SK-N-SH (cell line): ENCODE measurements at regions not wholly inside any gene's neighbourhood (a gene's known extent, or its start where the extent isn't known, plus 50 kb on each side); places are given as distances from the start of the nearest gene placed in this dataset.

Experiments
- FOXM1 ChIP-seq: IDR thresholded peaks from 2 replicates; pipeline ENCODE4 v1.4.0; 2012; ENCODE audit warnings: low read depth, mild to moderate bottlenecking
- TAF1 ChIP-seq: IDR thresholded peaks from 2 replicates; pipeline ENCODE4 v1.6.1; 2012; ENCODE audit warnings: low read depth, mild to moderate bottlenecking, low read length, moderate library complexity, borderline replicate concordance

DNA sequence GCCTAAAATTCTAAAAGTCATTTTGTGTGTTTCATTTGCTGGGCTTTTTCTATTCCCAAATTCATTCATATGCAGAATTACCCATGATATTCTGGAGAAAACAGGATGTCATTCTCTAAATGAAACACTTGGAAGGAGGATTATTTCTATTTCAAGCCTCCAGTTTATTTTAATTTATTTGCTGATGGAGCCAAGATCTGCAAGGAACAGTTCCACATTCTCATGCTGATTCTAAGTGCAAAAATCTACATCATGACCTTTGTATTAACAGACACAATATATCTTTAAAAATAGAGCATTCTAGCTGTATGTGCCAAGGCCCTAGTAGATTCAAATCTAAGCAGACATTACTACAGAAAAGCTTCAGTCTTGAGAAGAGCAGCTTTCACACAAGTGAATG lies 51.3 kb upstream of the KCND2 start:
- TF ChIP-seq FOXM1 (no peak), TAF1 (no peak)
